ENCODE measurements at regions not wholly inside any gene's neighbourhood (a gene's known extent, or its start where the extent isn't known, plus 50 kb on each side); places are given as distances from the start of the nearest gene placed in this dataset.

DNA sequence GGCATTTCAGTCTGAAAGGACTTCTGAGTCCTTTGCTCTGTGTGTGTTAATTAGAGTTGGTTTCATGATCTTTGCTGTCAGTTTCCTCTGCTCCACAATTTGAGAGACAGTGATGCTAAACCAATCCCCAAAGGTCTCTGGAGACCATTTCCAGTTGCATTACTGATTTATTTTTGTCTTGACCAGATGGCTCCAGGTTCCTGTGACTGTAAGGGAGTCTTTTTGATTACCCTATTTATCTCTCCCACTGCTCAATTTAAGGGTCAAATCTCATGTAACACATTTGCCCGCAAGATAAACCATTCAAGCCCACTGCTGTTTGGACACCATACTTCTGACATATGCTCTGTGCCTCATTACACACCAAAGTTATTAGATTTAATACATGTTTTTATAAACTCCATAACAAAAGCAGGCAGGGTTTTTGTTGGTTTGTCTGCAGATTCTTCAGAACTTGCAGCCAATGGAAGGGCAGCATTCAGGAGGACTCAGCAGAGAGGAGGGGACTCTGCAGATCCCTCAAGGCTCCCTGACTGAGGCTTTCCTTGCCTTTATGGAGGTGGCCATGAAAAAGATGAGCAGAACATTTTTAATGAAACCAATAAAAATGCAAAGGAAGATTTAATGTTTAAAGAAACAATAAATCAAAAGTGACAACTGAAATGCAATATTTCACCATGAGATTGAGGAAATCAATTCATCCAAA lies 889.3 kb upstream of the CELF4 start:
- no peak for TF ChIP-seq POLR2AphosphoS5 (IDR thresholded peaks at IDR 0.05)
- TF ChIP-seq, protein P1, sequence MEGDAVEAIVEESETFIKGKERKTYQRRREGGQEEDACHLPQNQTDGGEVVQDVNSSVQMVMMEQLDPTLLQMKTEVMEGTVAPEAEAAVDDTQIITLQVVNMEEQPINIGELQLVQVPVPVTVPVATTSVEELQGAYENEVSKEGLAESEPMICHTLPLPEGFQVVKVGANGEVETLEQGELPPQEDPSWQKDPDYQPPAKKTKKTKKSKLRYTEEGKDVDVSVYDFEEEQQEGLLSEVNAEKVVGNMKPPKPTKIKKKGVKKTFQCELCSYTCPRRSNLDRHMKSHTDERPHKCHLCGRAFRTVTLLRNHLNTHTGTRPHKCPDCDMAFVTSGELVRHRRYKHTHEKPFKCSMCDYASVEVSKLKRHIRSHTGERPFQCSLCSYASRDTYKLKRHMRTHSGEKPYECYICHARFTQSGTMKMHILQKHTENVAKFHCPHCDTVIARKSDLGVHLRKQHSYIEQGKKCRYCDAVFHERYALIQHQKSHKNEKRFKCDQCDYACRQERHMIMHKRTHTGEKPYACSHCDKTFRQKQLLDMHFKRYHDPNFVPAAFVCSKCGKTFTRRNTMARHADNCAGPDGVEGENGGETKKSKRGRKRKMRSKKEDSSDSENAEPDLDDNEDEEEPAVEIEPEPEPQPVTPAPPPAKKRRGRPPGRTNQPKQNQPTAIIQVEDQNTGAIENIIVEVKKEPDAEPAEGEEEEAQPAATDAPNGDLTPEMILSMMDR (IDR thresholded peaks at IDR 0.05): no peak
- TF ChIP-seq EP300 (IDR thresholded peaks at IDR 0.05): no peak
- no peak for TF ChIP-seq POLR2A (IDR thresholded peaks at IDR 0.05)
